Breast epithelium (tissue), 3 donors: ENCODE measurements at regions not wholly inside any gene's neighbourhood (a gene's known extent, or its start where the extent isn't known, plus 50 kb on each side); places are given as distances from the start of the nearest gene placed in this dataset.

ENCODE experiments used
- CTCF ChIP-seq, 3 donors: fragments of 450-650 bp; IDR thresholded peaks; one replicate each; pipeline ENCODE4 v1.5.1; 2016 to 2017; ENCODE audit warnings: antibody characterized with exemption in 3 of 3, mild to moderate bottlenecking in 3 of 3, moderate library complexity in 3 of 3
- POLR2AphosphoS5 ChIP-seq, 3 donors: sonication (generic); formaldehyde crosslinking; IDR thresholded peaks; one replicate each; pipeline ENCODE4 v1.6.1; 2017; ENCODE audit warnings: antibody characterized with exemption in 3 of 3

GRCh38 chrX:44690129-44690528 is 147.5 kb upstream of the FUNDC1 start:
- no peak for TF ChIP-seq CTCF (IDR thresholded peaks at IDR 0.05)
- TF ChIP-seq POLR2AphosphoS5 (IDR thresholded peaks at IDR 0.05), result no peak
